Brain microvascular endothelial cell (primary cell): ENCODE measurements at regions not wholly inside any gene's neighbourhood (a gene's known extent, or its start where the extent isn't known, plus 50 kb on each side); places are given as distances from the start of the nearest gene placed in this dataset.

Experiments
- DNase-seq: peaks from one replicate; pipeline ENCODE4 v3.0.0-alpha.2; 2020
- H3K27ac ChIP-seq: fragments of 250-450 bp; sonication (Bioruptor Pico); 2 replicates; pipeline ENCODE4 v1.5.1; 2020; ENCODE audit warnings: mild to moderate bottlenecking, moderate library complexity
- H3K27me3 ChIP-seq: fragments of 250-450 bp; sonication (Bioruptor Pico); replicated peaks from 2 replicates; pipeline ENCODE4 v1.5.1; 2020; ENCODE audit warnings: mild to moderate bottlenecking
- H3K36me3 ChIP-seq: fragments of 250-450 bp; sonication (Bioruptor Pico); replicated peaks from 2 replicates; pipeline ENCODE4 v1.5.1; 2020; ENCODE audit warnings: mild to moderate bottlenecking
- H3K4me3 ChIP-seq: 2 replicates; pipeline ENCODE4 v1.5.1; 2011; ENCODE audit warnings: low read depth, mild to moderate bottlenecking, control low read depth, low read length, moderate library complexity
- in situ Hi-C: cut with HindIII; loops from 2 replicates; pipeline ENCODE4 v1.10.0; 2017; ENCODE audit warnings: low sequenced_read_pairs, low pct_ligation_motif_present
- TF ChIP-seq, protein P1 (sequence below): IDR thresholded peaks from 2 replicates; pipeline ENCODE4 v1.5.1; 2011; ENCODE audit warnings: low read depth, mild to moderate bottlenecking, moderate library complexity, low read length, control low read depth, inconsistent platforms; ENCODE audit errors: missing control alignments

DNA sequence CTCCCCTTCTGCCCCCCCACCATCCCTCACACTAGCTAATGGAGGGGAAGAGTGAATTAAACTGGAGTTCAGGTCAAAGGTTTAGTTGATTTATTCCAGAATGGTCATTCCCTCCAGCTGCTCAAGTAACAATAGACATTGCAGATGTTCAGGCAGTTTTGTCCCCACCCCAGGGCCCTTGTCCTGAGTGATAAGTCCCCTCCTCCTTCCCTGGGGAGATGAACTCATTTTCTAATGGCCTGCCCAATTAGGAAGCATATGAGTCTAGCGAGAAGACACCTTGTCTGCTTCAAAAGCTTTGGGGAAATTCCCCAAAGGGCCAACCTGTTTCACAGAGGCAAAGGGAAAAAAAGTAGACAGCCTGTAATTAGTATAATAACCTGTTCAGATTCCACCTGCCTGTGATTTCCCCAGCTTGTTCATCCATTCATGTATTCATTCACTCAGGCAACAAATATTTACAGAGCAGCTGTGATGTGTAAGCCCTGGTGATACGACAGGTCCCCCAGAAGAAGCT, 165.3 kb downstream of the SHQ1 start:
- TF ChIP-seq, protein P1, sequence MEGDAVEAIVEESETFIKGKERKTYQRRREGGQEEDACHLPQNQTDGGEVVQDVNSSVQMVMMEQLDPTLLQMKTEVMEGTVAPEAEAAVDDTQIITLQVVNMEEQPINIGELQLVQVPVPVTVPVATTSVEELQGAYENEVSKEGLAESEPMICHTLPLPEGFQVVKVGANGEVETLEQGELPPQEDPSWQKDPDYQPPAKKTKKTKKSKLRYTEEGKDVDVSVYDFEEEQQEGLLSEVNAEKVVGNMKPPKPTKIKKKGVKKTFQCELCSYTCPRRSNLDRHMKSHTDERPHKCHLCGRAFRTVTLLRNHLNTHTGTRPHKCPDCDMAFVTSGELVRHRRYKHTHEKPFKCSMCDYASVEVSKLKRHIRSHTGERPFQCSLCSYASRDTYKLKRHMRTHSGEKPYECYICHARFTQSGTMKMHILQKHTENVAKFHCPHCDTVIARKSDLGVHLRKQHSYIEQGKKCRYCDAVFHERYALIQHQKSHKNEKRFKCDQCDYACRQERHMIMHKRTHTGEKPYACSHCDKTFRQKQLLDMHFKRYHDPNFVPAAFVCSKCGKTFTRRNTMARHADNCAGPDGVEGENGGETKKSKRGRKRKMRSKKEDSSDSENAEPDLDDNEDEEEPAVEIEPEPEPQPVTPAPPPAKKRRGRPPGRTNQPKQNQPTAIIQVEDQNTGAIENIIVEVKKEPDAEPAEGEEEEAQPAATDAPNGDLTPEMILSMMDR = no peak
- Histone ChIP-seq H3K36me3 (no peaks in the 10 kb centered on the region), H3K27ac (no peak overlapping the region), H3K27me3 (no peaks in the 10 kb centered on the region), H3K4me3 (no peak overlapping the region)
- DNase-seq = no peak
- in situ Hi-C loops = no loop called here

DNA sequence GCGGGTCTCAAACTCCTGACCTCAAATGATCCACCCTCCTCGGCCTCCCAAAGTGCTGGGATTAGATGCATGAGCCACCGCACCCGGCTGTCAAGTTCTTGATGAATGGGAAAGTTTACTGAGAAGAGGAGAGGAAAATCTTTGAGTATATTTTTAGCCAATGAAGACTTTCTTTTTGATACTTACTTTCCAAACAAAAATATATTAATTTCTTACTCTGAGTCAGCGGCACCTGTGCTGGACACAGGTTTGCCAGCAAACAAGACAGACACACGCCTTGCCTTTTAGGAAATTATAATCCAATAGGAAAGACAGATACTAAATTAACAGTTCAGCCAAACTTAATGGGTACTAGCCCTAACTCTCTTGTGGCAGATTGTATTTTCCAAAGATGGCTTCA, 166.6 kb downstream of the SHQ1 start:
- no peak for DNase-seq
- in situ Hi-C loops = no loop called here
- TF ChIP-seq, protein P1 = no peak
- Histone ChIP-seq H3K4me3 (no peak overlapping the region), H3K27me3 (no peaks in the 10 kb centered on the region), H3K36me3 (no peaks in the 10 kb centered on the region), H3K27ac (no peak overlapping the region)

DNA sequence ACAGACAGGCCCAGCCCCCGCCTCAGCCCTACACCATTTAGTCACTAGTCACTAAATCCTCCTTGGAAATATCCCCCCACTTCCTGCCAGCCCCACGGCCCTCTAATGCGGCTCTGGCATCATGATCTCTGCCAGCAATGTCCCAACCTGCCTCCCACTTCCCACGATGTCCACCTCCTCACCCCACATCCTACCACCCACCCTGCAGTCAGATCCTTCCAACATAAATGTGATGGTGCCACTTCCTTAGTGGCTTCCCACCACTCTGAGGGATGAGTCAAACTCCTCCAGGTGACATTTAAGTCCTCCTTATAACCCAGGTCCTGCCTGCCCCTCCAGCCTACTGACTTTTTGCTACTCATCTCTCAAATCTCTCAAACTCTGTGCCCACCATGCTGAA, 167.5 kb downstream of the SHQ1 start:
- TF ChIP-seq, protein P1 = no peak
- in situ Hi-C loops = no loop called here
- no peak overlapping the region for H3K27ac ChIP-seq

DNA sequence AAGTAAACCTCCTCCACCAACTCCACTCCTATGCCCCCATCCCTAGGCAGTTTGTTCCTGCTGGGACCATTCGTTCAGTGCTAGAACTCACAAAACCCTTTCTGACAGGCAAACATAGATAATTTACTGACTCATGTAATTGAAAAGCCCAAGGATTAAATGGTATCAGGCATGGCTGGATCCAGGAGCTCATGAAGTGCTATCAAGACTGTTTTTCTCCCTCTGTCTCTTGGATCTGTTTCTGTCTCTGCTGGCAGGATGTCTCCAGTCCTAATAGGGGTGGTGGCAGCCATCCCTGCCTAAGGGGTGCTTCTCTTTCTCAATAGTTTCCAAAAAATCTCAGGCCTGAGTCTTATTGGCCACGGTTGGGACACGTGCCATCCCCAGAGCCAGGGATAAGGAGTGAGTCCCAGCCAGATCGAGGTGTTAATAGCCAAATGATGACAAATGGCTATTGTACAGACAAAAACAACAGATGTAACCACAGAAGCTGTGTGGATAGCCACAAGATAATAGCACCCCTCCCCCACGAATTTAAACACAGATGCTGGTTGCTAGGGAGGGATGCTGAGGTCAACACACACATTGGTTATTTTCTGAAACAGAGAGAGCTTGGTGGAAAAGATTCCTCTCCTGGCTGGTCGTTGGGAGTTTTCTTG, 168.6 kb downstream of the SHQ1 start:
- DNase-seq = peak; percentile 31
- no peak overlapping the region for H3K27ac ChIP-seq
- in situ Hi-C loops = no loop called here

More for the DNA sequence above, 167.5 kb downstream of the SHQ1 start:
- no peaks in the 10 kb centered on the region for H3K36me3 ChIP-seq
- H3K4me3 ChIP-seq = no peak overlapping the region
- no peaks in the 10 kb centered on the region for H3K27me3 ChIP-seq
- no peak for DNase-seq

DNA sequence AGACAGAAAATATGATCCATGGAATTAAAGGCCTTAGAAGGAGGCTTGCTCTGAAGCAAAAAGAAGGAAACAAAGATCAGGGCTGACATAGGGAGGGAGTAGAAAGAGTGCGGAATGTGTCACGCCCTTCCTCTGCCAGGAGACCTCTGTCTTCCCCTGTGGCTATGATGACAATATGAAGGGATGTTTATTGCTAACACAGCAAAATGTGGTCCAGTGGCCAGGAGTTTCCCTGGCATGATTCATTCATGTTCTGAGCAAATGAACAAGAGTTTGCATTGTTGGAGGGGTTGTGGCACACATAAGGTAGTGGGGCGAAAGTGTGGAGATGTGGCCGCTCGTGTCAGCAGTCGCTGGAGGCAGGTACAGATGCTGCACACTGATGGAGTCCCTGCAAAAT, 169.4 kb downstream of the SHQ1 start:
- in situ Hi-C loops = no loop called here

More for the DNA sequence above, 168.6 kb downstream of the SHQ1 start:
- no peaks in the 10 kb centered on the region for H3K36me3 ChIP-seq
- TF ChIP-seq, protein P1 = no peak
- no peaks in the 10 kb centered on the region for H3K27me3 ChIP-seq
- H3K4me3 ChIP-seq = no peak overlapping the region

More for the DNA sequence above, 169.4 kb downstream of the SHQ1 start:
- H3K27me3 ChIP-seq = no peaks in the 10 kb centered on the region
- DNase-seq = no peak
- H3K27ac ChIP-seq = no peak overlapping the region
- TF ChIP-seq, protein P1 = no peak
- H3K36me3 ChIP-seq = no peaks in the 10 kb centered on the region
- H3K4me3 ChIP-seq = no peak overlapping the region
